Amygdala (tissue), 56 donors: ENCODE measurements at regions not wholly inside any gene's neighbourhood (a gene's known extent, or its start where the extent isn't known, plus 50 kb on each side); places are given as distances from the start of the nearest gene placed in this dataset.
A peak's percentile ranks its signal among the peaks of the same experiment; 100 is the strongest.
"Not testable (repeated sequence)": the region's sequence is repeated elsewhere in the genome, so short reads cannot be mapped to it uniquely, and the experiment has no call there.

Experiments used
- DNase-seq, 56 donors: peaks; one replicate each; lab custom pipeline; 2025; lab: John Stamatoyannopoulos, UW

GRCh38 chrX:137878401-137878800 lies 312.5 kb downstream of the ZIC3 start:
- DNase-seq = no peak

GRCh38 chrX:137882960-137883359 lies 317.0 kb downstream of the ZIC3 start:
- no peak for DNase-seq

- not testable (repeated sequence) for DNase-seq
Observed at GRCh38 chrX:137884813-137885212, 318.9 kb downstream of the ZIC3 start.

GRCh38 chrX:137891431-137891830 lies 325.5 kb downstream of the ZIC3 start:
- no peak for DNase-seq

- DNase-seq = no peak
Observed at GRCh38 chrX:137896123-137896522, 330.2 kb downstream of the ZIC3 start.

- DNase-seq = no peak
Observed at GRCh38 chrX:137915466-137915865, 349.5 kb downstream of the ZIC3 start.

GRCh38 chrX:137916090-137916746 lies 350.3 kb downstream of the ZIC3 start:
- no peak for DNase-seq

GRCh38 chrX:137926090-137926489 lies 360.2 kb downstream of the ZIC3 start:
- DNase-seq = peak in 1 of 56 donors; percentile 0

- no peak for DNase-seq
Observed at GRCh38 chrX:137929951-137930350, 364.0 kb downstream of the ZIC3 start.

- no peak for DNase-seq
Observed at GRCh38 chrX:137930533-137930932, 364.6 kb downstream of the ZIC3 start.

- DNase-seq = not testable (repeated sequence)
Observed at GRCh38 chrX:137934214-137934613, 368.3 kb downstream of the ZIC3 start.

- not testable (repeated sequence) for DNase-seq
Observed at GRCh38 chrX:137934887-137935286, 369.0 kb downstream of the ZIC3 start.

- no peak for DNase-seq
Observed at GRCh38 chrX:137945470-137945869, 379.5 kb downstream of the ZIC3 start.

- no peak for DNase-seq
Observed at GRCh38 chrX:137969191-137969590, 403.3 kb downstream of the ZIC3 start.

- no peak for DNase-seq
Observed at GRCh38 chrX:137982472-137983172, 416.7 kb downstream of the ZIC3 start.

- no peak for DNase-seq
Observed at GRCh38 chrX:137988470-137988869, 422.5 kb downstream of the ZIC3 start.

GRCh38 chrX:137998619-137999018 lies 432.7 kb downstream of the ZIC3 start:
- no peak for DNase-seq

- no peak for DNase-seq
Observed at GRCh38 chrX:137999071-137999470, 433.1 kb downstream of the ZIC3 start.

GRCh38 chrX:137999552-137999951 lies 433.6 kb downstream of the ZIC3 start:
- no peak for DNase-seq

GRCh38 chrX:138001226-138001625 lies 435.3 kb downstream of the ZIC3 start:
- DNase-seq = no peak

- DNase-seq = no peak
Observed at GRCh38 chrX:138006180-138006579, 440.3 kb downstream of the ZIC3 start.

GRCh38 chrX:138008281-138008680 lies 442.4 kb downstream of the ZIC3 start:
- no peak for DNase-seq
